ENCODE measurements at regions not wholly inside any gene's neighbourhood (a gene's known extent, or its start where the extent isn't known, plus 50 kb on each side); places are given as distances from the start of the nearest gene placed in this dataset.
"Not testable (repeated sequence)": the region's sequence is repeated elsewhere in the genome, so short reads cannot be mapped to it uniquely, and the experiment has no call there.

DNA sequence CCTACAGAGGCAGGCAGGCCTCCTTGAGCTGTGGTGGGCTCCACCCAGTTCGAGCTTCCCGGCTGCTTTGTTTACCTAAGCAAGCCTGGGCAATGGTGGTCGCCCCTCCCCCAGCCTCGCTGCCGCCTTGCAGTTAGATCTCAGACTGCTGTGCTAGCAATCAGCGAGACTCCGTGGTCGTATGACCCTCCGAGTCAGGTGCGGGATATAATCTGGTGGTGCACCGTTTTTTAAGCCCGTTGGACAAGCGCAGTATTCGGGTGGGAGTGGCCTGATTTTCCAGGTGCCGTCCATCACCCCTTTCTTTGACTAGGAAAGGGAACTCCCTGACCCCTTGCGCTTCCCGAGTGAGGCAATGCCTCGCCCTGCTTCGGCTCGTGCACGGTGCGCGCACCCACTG lies 407.6 kb downstream of the NTRK2 start:
- TF ChIP-seq, protein P1, sequence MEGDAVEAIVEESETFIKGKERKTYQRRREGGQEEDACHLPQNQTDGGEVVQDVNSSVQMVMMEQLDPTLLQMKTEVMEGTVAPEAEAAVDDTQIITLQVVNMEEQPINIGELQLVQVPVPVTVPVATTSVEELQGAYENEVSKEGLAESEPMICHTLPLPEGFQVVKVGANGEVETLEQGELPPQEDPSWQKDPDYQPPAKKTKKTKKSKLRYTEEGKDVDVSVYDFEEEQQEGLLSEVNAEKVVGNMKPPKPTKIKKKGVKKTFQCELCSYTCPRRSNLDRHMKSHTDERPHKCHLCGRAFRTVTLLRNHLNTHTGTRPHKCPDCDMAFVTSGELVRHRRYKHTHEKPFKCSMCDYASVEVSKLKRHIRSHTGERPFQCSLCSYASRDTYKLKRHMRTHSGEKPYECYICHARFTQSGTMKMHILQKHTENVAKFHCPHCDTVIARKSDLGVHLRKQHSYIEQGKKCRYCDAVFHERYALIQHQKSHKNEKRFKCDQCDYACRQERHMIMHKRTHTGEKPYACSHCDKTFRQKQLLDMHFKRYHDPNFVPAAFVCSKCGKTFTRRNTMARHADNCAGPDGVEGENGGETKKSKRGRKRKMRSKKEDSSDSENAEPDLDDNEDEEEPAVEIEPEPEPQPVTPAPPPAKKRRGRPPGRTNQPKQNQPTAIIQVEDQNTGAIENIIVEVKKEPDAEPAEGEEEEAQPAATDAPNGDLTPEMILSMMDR (IDR thresholded peaks at IDR 0.05) = not testable (repeated sequence)
- TF ChIP-seq EP300 (IDR thresholded peaks at IDR 0.05) = not testable (repeated sequence)
